GM12878 (cell line): ENCODE measurements at regions not wholly inside any gene's neighbourhood (a gene's known extent, or its start where the extent isn't known, plus 50 kb on each side); places are given as distances from the start of the nearest gene placed in this dataset.

Source experiments
- ATAC-seq: fragments of 200-7000 bp; cut with Tn5 transposase; 3 replicates; pipeline ENCODE4 v1.9.1; 2020; ENCODE audit warnings: mild to moderate bottlenecking, moderate library complexity
- BruUV-seq: library from RNA; stranded (reverse); fragments of 400-500 nt; replicated peaks from 2 replicates; lab custom pipeline; 2021; lab: Mats Ljungman, UMichigan
- CTCF ChIA-PET: fragments of 300-600 bp; sonication (Branson Sonifier 250); formaldehyde crosslinking; extraction: SDS; loops from one replicate; lab custom pipeline; 2021; ENCODE audit warnings: inconsistent platforms; lab: Yijun Ruan, JAX
- POLR2A ChIA-PET: fragments of 350-600 bp; formaldehyde crosslinking; extraction: SDS; loops from one replicate; lab custom pipeline; 2021; ENCODE audit warnings: inconsistent platforms; lab: Charles Lee
- RAD21 ChIA-PET: fragments of 300-600 bp; sonication (Branson Sonifier 250); formaldehyde crosslinking; loops from one replicate; lab custom pipeline; 2023; ENCODE audit warnings: antibody characterized with exemption; ENCODE audit not compliant: unreplicated experiment; lab: Charles Lee
- SMC1A ChIA-PET: fragments of 300-600 bp; sonication (Branson Sonifier 250); formaldehyde crosslinking; loops from one replicate; lab custom pipeline; 2023; ENCODE audit not compliant: unreplicated experiment, uncharacterized antibody; lab: Charles Lee
- DNase-seq: peaks from one replicate; pipeline ENCODE4 v3.0.0-alpha.2; 2011; ENCODE audit warnings: low read depth, low spot score
- FAIRE-seq: peaks from 3 replicates; lab custom pipeline; 2011; peaks lifted over from hg19 to GRCh38; lab: Jason Lieb, UNC
- H2AFZ ChIP-seq: 2 replicates; pipeline ENCODE4 v1.6.0; 2011; ENCODE audit warnings: low read depth, low read length, control low read depth; ENCODE audit not compliant: control insufficient read depth
- H3K27ac ChIP-seq: 2 replicates; pipeline ENCODE4 v1.5.1; 2011; ENCODE audit warnings: control low read depth; ENCODE audit not compliant: control insufficient read depth, insufficient read depth
- H3K27me3 ChIP-seq, 2 experiments: replicated peaks in 1 of 2; 2 replicates each; pipeline versions ENCODE4 v1.6.0 to v1.6.1; 2011; ENCODE audit warnings: low read length in 1 of 2; ENCODE audit not compliant: control insufficient read depth in 2 of 2, insufficient read depth in 2 of 2
- H3K36me3 ChIP-seq, 2 experiments: 2 replicates each; pipeline ENCODE4 v1.5.1; 2011; ENCODE audit warnings: low read length in 1 of 2; ENCODE audit not compliant: control insufficient read depth in 2 of 2, insufficient read depth in 2 of 2
- H3K4me1 ChIP-seq: 2 replicates; pipeline ENCODE4 v1.6.1; 2011; ENCODE audit warnings: mild to moderate bottlenecking, low read length, moderate library complexity, mixed read lengths; ENCODE audit not compliant: control insufficient read depth, insufficient read depth
- H3K4me2 ChIP-seq: 2 replicates; pipeline ENCODE4 v1.6.0; 2011; ENCODE audit warnings: control low read depth; ENCODE audit not compliant: control insufficient read depth, insufficient read depth
- H3K4me3 ChIP-seq: fragments of 200-600 bp; sonication (generic); 2 replicates; pipeline ENCODE4 v1.5.1; 2016
- H3K79me2 ChIP-seq: 2 replicates; pipeline ENCODE4 v1.6.0; 2011; ENCODE audit warnings: low read length; ENCODE audit not compliant: control insufficient read depth, insufficient read depth
- H3K9ac ChIP-seq: 2 replicates; pipeline ENCODE4 v1.8.0; 2011; ENCODE audit warnings: low read length, control low read depth, mixed read lengths; ENCODE audit not compliant: control insufficient read depth, insufficient read depth
- H3K9me3 ChIP-seq: replicated peaks from 3 replicates; pipeline ENCODE4 v1.5.1; 2011; ENCODE audit warnings: mild to moderate bottlenecking, low read length; ENCODE audit not compliant: control insufficient read depth, insufficient read depth
- H4K20me1 ChIP-seq: 2 replicates; pipeline ENCODE4 v1.6.0; 2011; ENCODE audit not compliant: control insufficient read depth, insufficient read depth
- ASH2L ChIP-seq: fragments of 300-600, 200-600 bp; sonication (generic); IDR thresholded peaks from 2 replicates; pipeline ENCODE4 v1.6.1; 2017; ENCODE audit warnings: low read depth, mild to moderate bottlenecking, borderline replicate concordance
- BHLHE40 ChIP-seq, 2 experiments: fragments of 450-650 bp in 1 of 2; IDR thresholded peaks; 2 replicates each; pipeline ENCODE4 v1.6.1; 2011 to 2017; ENCODE audit warnings: low read depth in 2 of 2, borderline replicate concordance in 1 of 2, improper control_type of control experiment in 1 of 2, low read length in 1 of 2, mild to moderate bottlenecking in 1 of 2
- BMI1 ChIP-seq: fragments of 450-650 bp; IDR thresholded peaks from 2 replicates; pipeline ENCODE4 v1.6.1; 2016; ENCODE audit warnings: mild to moderate bottlenecking, moderate library complexity, borderline replicate concordance
- CREB1 ChIP-seq: IDR thresholded peaks from 2 replicates; pipeline ENCODE4 v1.6.1; 2012; ENCODE audit warnings: low read depth, mild to moderate bottlenecking, inconsistent platforms
- DPF2 ChIP-seq: fragments of 450-650 bp; IDR thresholded peaks from 2 replicates; pipeline ENCODE4 v1.6.1; 2017; ENCODE audit warnings: mild to moderate bottlenecking
- FOXK2 ChIP-seq: fragments of 450-650 bp; IDR thresholded peaks from 2 replicates; pipeline ENCODE4 v1.6.1; 2017; ENCODE audit warnings: mild to moderate bottlenecking, moderate library complexity
- KLF5 ChIP-seq: fragments of 450-650 bp; IDR thresholded peaks from 2 replicates; pipeline ENCODE4 v1.6.1; 2014; ENCODE audit warnings: mild to moderate bottlenecking; ENCODE audit not compliant: partially characterized antibody
- NR2F1 ChIP-seq: fragments of 450-650 bp; conservative IDR thresholded peaks from 2 replicates; pipeline ENCODE4 v1.6.1; 2017; ENCODE audit warnings: mild to moderate bottlenecking
- SIN3A ChIP-seq: IDR thresholded peaks from 2 replicates; pipeline ENCODE4 v1.6.1; 2012; ENCODE audit warnings: low read depth, low read length, improper control_type of control experiment
- ZBED1 ChIP-seq: IDR thresholded peaks from 2 replicates; pipeline ENCODE4 v1.6.1; 2016; ENCODE audit warnings: borderline replicate concordance
- ZBTB33 ChIP-seq: fragments of 450-650 bp; IDR thresholded peaks from 2 replicates; pipeline ENCODE4 v1.6.1; 2017; ENCODE audit warnings: mild to moderate bottlenecking
- ZNF622 ChIP-seq: fragments of 450-650 bp; IDR thresholded peaks from 2 replicates; pipeline ENCODE4 v1.6.1; 2017; ENCODE audit warnings: mild to moderate bottlenecking, inconsistent platforms
- WGBS: methylation state at CpG from one replicate; pipeline ENCODE4 v1.1.6; 2016; ENCODE audit warnings: low lambda C conversion rate; ENCODE audit not compliant: insufficient replicate concordance, insufficient coverage; ENCODE audit errors: missing lambda C conversion rate; 5-methylcytosine and 5-hydroxymethylcytosine counted together
- in situ Hi-C: fragments of 300-500 bp; cut with MboI; formaldehyde crosslinking; loops from 9 replicates; pipeline ENCODE4 v1.14.3; 2018; ENCODE audit warnings: mixed read lengths
- intact Hi-C: fragments of 100-400 bp; cut with micrococcal nuclease; formaldehyde crosslinking; loops from one replicate; pipeline ENCODE4 v1.14.2; 2022; ENCODE audit not compliant: unreplicated experiment
- TF ChIP-seq, protein P1 (sequence below): fragments of 150-350 bp; IDR thresholded peaks from 2 replicates; pipeline ENCODE4 v1.6.1; 2014; ENCODE audit warnings: mild to moderate bottlenecking, low read depth, low read length

- no peak overlapping the region for H3K4me3 ChIP-seq
- no peak overlapping the region for H3K27ac ChIP-seq
- H3K27me3 ChIP-seq: no peaks in the 10 kb centered on the region
- no peaks in the 10 kb centered on the region for H3K9me3 ChIP-seq
- intact Hi-C loops: loop anchor here (10.0 kb wide), 2 partner anchors 105 to 175 kb away; partner anchors contain the start of genes ZEB1 and ZNF438
- no peak for DNase-seq
- no peaks in the 10 kb centered on the region for H4K20me1 ChIP-seq
- no peak for TF ChIP-seq ZNF622
- no peak for TF ChIP-seq KLF5
- TF ChIP-seq ASH2L: no peak
- TF ChIP-seq NR2F1: no peak
- TF ChIP-seq BMI1: no peak
- TF ChIP-seq FOXK2: no peak
- TF ChIP-seq ZBTB33: no peak
- no peak for TF ChIP-seq BHLHE40 (IDR thresholded peaks at IDR 0.05; ENCODE audit: borderline replicate concordance in 1 of 2, low read depth in 2 of 2, low read length in 1 of 2)
- TF ChIP-seq, protein P1, sequence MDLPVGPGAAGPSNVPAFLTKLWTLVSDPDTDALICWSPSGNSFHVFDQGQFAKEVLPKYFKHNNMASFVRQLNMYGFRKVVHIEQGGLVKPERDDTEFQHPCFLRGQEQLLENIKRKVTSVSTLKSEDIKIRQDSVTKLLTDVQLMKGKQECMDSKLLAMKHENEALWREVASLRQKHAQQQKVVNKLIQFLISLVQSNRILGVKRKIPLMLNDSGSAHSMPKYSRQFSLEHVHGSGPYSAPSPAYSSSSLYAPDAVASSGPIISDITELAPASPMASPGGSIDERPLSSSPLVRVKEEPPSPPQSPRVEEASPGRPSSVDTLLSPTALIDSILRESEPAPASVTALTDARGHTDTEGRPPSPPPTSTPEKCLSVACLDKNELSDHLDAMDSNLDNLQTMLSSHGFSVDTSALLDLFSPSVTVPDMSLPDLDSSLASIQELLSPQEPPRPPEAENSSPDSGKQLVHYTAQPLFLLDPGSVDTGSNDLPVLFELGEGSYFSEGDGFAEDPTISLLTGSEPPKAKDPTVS: no peak
- TF ChIP-seq ZBED1: no peak
- no peak for TF ChIP-seq SIN3A
- TF ChIP-seq DPF2: no peak
- no peak for TF ChIP-seq CREB1
- peaks cover 4% of the 10 kb centered on the region for H3K4me1 ChIP-seq
- no peak overlapping the region for H3K4me2 ChIP-seq
- POLR2A ChIA-PET: interaction anchor here (0.5 kb wide), 1 partner anchor 10 kb away, joined by 3 read pairs; no protein-coding TSS in a partner anchor
- no peaks in the 10 kb centered on the region for H3K79me2 ChIP-seq
- no TSS peak for BruUV-seq
- ATAC-seq: no peak
- in situ Hi-C loops: no loop called here
- CTCF ChIA-PET: no interaction called here
- no peak for FAIRE-seq
- H3K36me3 ChIP-seq: no peaks in the 10 kb centered on the region
- no peak overlapping the region for H2AFZ ChIP-seq
- no peak overlapping the region for H3K9ac ChIP-seq
- RAD21 ChIA-PET: no interaction called here
- 81% methylated on average over 6 of the region's 6 CpGs for WGBS
- SMC1A ChIA-PET: no interaction called here
These were observed 107.8 kb upstream of the ZNF438 start for GRCh38 chr10:31139497-31139896.
